ENCODE measurements at regions not wholly inside any gene's neighbourhood (a gene's known extent, or its start where the extent isn't known, plus 50 kb on each side); places are given as distances from the start of the nearest gene placed in this dataset.
A peak's percentile ranks its signal among the peaks of the same experiment; 100 is the strongest.

- POLR2A ChIA-PET, result no interaction called here
- no peaks in the 10 kb centered on the region for H3K36me3 Mint-ChIP-seq
- CTCF ChIA-PET, result no interaction called here
- no peak for DNase-seq (ENCODE audit: low spot score)
- TF ChIP-seq ETV6 (CRISPR knock-in tag; IDR thresholded peaks at IDR 0.05) (no peak), JUN (CRISPR knock-in tag; IDR thresholded peaks at IDR 0.05) (no peak), OVOL2 (CRISPR knock-in tag; IDR thresholded peaks at IDR 0.05; ENCODE audit: borderline replicate concordance) (no peak), NFATC4 (CRISPR knock-in tag; IDR thresholded peaks at IDR 0.05) (no peak), ZNF423 (CRISPR knock-in tag; IDR thresholded peaks at IDR 0.05) (no peak), ATF1 (CRISPR knock-in tag; IDR thresholded peaks at IDR 0.05) (no peak), E2F1 (CRISPR knock-in tag; IDR thresholded peaks at IDR 0.05) (no peak), CTCF (IDR thresholded peaks at IDR 0.05) (no peak), ZNF138 (CRISPR knock-in tag; conservative IDR thresholded peaks at IDR 0.05) (no peak), ATF3 (CRISPR knock-in tag; conservative IDR thresholded peaks at IDR 0.05) (no peak), PREB (CRISPR knock-in tag; IDR thresholded peaks at IDR 0.05; ENCODE audit: borderline replicate concordance) (no peak), ZNF416 (CRISPR knock-in tag; IDR thresholded peaks at IDR 0.05) (no peak), MYBL2 (CRISPR knock-in tag; IDR thresholded peaks at IDR 0.05) (no peak), CREB1 (CRISPR knock-in tag; IDR thresholded peaks at IDR 0.05) (no peak), ZNF281 (CRISPR knock-in tag; IDR thresholded peaks at IDR 0.05) (no peak), FOXJ3 (CRISPR knock-in tag; IDR thresholded peaks at IDR 0.05; ENCODE audit: borderline replicate concordance) (no peak)
- no peak overlapping the region for H3K4me3 Mint-ChIP-seq
- ATAC-seq, result peak; percentile 50
- peaks cover 3% of the 10 kb centered on the region; the same call in 1 of the 2 replicates for H3K27me3 Mint-ChIP-seq (ENCODE audit: low read depth)
- no peak overlapping the region for H3K27ac Mint-ChIP-seq
- peaks cover 20% of the 10 kb centered on the region for H3K4me1 Mint-ChIP-seq
- H3K9me3 Mint-ChIP-seq, result no peaks in the 10 kb centered on the region
Measured at GRCh38 chr5:8848366-8848765, 697.5 kb downstream of the SEMA5A start.

GRCh38 chr5:8848997-8849594 is 696.8 kb downstream of the SEMA5A start:
- POLR2A ChIA-PET, result no interaction called here
- ATAC-seq, result no peak
- Mint-ChIP-seq H3K27me3 (ENCODE audit: low read depth) (peaks cover 3% of the 10 kb centered on the region; the same call in 1 of the 2 replicates), H3K36me3 (no peaks in the 10 kb centered on the region), H3K27ac (no peak overlapping the region), H3K4me3 (no peak overlapping the region), H3K9me3 (peaks cover 4% of the 10 kb centered on the region), H3K4me1 (peaks cover 20% of the 10 kb centered on the region)
- no peak for DNase-seq (ENCODE audit: low spot score)
- CTCF ChIA-PET, result no interaction called here
- no peak for TF ChIP-seq STAT6 (CRISPR knock-in tag; conservative IDR thresholded peaks at IDR 0.05; ENCODE audit: low read depth)
- no peak for TF ChIP-seq CTCF (IDR thresholded peaks at IDR 0.05)
- no peak for TF ChIP-seq PRRX2 (CRISPR knock-in tag; IDR thresholded peaks at IDR 0.05)
- TF ChIP-seq GRHL2 (CRISPR knock-in tag; IDR thresholded peaks at IDR 0.05; ENCODE audit: insufficient replicate concordance, severe bottlenecking), result no peak
- TF ChIP-seq ZBTB21 (CRISPR knock-in tag; IDR thresholded peaks at IDR 0.05; ENCODE audit: borderline replicate concordance), result no peak
- no peak for TF ChIP-seq HMGXB4 (CRISPR knock-in tag; IDR thresholded peaks at IDR 0.05)
